ENCODE measurements at regions not wholly inside any gene's neighbourhood (a gene's known extent, or its start where the extent isn't known, plus 50 kb on each side); places are given as distances from the start of the nearest gene placed in this dataset.
A peak's percentile ranks its signal among the peaks of the same experiment; 100 is the strongest.
"Not testable (repeated sequence)": the region's sequence is repeated elsewhere in the genome, so short reads cannot be mapped to it uniquely, and the experiment has no call there.

DNA sequence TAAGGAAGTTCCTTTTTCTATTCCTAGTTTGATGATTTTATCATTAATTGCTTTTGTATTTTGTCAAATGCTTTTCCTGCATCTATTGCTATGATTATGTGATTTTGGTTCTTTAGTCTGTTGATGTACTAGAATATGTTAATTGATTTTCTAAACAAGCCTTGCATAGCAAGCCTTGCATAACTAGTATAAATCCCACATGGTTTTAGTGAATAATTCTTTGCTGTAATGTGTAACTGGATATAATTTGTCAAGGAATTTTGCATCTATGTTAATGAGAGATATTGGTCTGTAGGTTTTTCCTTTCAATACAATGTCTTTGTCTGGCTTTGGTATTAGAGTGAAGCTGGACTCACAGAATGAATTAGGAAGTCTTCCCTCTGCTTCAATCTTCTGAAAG lies 460.2 kb downstream of the LTN1 start:
- DNase-seq (ENCODE audit: low read depth): no peak

DNA sequence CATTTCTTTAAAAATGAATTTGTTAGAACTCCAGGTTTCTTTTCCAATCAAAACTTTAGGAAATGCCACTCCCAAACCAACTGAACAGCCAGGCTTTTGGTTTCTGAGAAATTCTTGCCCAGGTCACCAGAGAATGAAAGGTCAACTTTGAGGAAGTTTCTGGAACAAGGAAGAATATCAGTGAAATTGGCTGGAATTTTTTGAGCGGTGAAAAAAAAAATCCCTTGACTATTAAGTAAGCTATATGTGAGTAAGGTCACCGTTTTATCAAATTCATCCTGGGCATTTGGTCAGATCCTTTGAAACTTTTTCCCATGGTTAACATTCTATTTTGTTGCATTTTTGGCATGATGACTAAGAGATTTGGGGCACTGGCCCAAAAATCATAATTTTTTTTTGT lies 469.3 kb downstream of the LTN1 start:
- no peak for DNase-seq (ENCODE audit: low read depth)

DNA sequence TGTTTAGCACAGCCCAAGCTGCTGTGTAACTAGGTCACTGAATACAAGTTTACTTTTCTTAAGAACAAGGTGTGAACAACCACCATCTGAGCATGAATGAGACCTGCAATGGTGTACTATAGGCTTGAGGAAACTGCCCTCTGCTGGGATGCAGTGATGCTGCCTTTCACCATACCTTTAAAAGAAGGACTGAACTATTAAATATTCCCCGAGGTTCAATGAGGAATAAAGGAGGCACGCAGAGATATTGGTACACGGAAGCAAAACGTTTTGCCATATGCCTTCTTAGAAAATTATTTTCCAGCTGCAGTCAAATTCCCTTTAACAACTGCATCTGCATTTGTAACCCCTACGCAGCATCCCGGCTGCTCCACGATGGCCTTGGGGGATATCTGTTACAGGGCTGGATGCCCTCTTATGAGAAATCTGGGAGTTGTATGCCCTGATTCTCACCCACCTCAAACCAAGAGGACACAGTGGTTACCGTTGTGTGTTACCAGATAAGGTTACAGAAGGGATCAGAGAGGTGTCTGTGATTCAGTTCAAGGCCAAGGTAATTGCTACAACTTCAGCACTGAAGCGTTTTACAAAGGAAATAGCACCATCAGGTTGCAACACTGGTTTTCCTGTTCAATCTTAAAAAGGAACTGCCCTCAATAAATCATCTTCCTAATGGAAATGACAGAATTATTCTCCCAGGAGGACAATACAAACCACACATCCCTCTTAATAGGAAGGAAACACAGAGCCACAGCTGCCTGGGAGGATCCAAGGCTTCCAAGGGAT lies 470.5 kb downstream of the LTN1 start:
- DNase-seq (ENCODE audit: low read depth): peak; percentile 57

DNA sequence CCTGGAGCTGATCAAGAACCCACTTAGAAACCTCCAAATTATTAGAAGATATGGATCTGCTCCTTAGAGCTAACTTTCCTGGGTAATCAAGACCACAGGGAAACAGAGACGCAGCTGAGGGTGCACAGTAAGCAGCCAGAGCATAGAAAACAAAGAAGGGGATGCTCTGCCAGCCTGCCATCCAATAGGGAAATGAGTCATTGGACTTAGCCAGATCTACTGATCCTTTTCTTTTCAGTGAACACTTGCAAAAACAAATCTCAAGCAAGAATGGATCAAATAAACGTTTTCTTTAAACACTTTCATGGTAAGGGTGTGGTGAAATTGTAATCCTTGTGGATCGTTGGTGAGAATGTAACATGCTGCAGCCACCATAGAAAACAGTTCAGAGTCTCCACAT lies 474.0 kb downstream of the LTN1 start:
- DNase-seq (ENCODE audit: low read depth): peak; percentile 4

DNA sequence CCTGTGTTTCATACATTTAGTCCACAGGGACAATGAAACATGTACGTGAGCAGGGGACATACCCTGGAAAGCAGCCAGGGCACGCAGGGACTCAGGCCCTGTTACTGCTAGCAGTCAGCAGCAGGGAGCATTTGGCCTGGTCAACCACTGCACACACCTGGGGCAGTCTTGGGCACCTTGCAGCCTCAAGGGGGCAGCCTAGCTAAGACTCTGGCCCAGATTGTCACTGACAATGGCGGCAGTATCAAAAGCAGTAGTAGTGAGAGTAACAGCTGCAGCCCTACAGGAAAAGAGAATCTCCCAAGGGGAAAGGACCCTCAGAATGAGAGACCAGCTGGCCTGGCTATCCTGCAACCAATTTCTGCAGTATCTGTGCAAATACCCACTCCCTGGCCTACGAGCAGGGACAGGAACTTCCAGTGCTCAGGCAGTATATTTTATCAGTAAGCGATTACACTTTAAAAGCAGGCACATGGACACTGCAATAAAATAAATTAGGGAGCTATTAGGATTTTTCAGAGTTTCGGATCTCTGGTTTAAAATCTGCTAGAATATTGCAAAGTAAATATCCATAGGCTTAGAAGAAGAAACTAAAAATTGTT lies 475.6 kb downstream of the LTN1 start:
- peak; percentile 60 for DNase-seq (ENCODE audit: low read depth)

DNA sequence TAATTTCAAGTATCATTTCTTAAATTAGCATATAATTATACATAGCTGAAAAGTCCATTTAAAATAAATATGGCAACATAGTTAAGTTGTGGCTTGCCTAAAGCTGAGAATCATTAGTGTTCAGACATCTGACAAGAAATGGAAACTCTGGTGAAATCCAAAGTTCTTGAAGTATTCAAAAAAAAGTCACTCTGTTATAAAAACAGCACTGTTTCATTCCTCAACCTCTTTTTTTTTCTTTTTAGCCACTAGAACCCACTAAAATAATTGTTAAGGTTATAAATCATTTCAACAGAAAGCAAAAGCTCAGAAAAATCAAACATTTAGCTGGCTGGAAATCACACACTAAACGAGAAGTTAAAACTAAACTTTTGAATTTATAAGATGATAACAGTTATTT lies 476.7 kb downstream of the LTN1 start:
- DNase-seq (ENCODE audit: low read depth): no peak

DNA sequence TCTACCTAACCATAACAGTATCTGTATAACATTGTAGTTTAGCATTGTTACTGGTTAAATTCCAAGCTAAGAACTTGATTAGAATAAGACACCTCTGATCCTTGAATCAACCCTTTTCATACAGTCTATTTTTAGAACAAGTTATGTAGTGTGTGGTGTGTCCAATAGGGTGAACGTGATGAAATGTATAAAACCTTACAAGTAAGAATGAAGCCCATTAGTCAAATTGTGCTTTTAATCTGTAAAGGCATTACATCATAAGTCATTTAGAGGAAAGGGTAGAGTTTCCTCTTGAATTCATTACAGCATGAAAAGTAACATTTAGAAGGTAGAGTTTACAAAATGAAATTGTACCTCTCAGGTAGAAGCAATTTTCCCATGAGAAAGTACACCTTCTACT lies 479.2 kb downstream of the LTN1 start:
- peak; percentile 13 for DNase-seq (ENCODE audit: low read depth)

DNA sequence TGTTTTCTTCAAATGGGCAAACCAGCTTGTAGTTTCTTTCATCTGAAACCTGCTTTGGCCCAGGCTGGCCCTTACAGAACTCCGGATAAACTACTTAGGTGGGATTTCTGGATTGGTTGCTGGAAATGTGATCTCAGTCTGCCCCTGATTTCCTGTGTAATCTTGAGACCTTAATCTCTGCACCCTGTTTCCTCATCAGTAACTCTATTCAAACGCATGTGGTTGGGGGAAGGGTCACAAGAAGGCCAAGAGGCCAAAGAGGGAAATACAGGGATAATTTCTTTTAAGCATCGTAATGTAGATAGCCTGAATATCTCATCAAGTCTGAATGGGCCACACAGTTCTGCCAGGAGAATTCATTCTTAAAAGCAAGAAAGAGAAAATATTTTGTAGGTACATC lies 483.6 kb downstream of the LTN1 start:
- DNase-seq (ENCODE audit: low read depth): no peak

DNA sequence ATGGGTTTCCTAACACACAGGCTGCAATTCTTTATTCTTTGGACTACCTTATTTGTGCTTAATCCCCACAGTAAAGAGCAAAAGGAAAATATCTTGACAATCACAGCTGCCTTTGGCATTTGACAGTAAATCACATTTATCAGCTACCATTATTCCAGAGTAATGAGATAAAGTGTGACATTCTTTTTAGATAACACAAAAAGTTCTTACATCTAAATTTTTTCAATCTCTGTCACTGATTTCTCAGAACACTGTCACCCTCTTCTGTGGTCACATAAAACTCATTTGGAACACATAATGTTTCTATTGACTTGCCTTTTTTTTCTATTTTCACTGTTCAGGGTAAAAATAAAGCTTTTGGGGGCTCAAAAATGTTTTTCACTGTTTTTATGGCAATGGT lies 484.6 kb downstream of the LTN1 start:
- DNase-seq (ENCODE audit: low read depth): no peak

DNA sequence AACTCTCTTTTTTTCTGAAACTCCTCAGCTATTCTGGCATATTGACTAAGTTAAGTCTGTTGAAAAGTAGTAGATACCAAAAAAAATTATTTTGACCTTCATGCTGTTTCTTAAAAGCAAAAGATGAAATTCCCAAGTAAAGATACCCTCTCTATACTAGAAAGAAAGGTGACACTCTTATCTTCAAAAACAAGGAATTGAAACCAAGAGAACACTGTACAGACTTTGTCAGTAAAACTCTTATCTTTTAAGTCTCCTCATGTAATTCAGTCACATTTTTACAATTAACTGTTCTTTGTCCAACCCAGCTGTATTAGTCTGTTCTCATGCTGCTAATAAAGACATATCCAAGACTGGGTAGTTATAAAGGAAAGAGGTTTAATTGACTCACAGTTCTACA lies 496.2 kb downstream of the LTN1 start:
- no peak for DNase-seq (ENCODE audit: low read depth)

DNA sequence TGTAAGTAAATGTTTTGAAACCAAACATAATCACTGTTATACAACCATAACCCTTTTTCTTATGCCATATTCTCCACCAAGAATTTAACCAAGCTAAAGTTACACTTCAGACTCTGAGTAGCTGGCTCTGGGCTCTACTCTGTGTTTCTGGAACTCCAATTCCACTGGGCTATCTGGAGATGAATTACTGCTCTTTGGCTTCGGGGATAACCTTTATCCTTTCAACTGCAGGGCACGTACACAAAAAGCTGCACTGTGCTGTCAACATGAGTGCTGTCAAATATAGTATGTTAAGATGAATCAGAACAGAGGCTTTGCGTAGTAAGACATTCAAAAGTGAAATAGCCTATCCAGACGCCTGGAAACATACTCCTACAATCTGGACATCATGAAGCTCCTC lies 500.6 kb downstream of the LTN1 start:
- DNase-seq (ENCODE audit: low read depth): no peak

DNA sequence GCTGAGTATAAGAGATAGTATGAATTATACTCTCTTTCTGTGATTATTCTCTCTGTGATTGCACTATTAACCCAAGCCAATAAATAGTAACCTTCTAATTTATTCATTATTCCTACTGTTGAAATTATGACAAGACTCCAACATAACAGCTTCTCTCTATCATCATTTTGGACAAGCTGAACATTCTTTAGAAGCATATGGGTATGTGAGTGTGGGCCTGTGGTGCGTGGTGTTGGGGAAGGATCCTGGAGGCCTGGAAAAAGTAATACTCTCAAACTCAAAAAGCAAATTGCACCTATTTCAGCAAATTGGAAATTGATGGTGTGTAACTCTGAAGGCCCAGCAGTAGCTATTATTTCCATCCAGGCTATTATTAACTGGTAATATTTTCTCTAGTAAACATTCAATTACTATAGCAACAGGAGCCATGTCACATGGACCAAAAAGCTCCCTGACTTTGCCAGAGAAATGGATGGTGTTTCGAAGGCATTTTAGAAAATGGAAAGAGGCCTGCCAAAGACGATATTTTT lies 502.8 kb downstream of the LTN1 start:
- DNase-seq (ENCODE audit: low read depth): no peak

DNA sequence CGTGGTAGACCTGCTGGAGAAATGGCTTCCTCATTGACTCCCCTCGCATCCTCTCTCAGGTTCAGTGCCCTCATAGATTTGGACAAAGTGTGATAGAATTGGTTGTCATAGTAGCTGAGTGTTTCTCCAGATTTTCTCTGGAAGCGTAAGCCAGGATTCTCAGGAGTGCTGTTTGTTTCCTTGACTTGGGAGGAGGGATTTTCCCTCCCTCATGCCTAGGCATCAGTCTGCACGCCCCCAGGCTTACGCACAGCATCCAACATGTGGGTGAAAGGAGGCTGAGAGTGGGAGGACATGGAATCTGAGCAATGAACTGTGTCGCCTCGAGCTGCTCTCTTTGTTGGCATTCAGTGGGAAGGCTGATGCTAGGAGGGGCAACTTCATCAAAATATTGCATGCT lies 503.5 kb downstream of the LTN1 start:
- DNase-seq (ENCODE audit: low read depth): peak; percentile 9

DNA sequence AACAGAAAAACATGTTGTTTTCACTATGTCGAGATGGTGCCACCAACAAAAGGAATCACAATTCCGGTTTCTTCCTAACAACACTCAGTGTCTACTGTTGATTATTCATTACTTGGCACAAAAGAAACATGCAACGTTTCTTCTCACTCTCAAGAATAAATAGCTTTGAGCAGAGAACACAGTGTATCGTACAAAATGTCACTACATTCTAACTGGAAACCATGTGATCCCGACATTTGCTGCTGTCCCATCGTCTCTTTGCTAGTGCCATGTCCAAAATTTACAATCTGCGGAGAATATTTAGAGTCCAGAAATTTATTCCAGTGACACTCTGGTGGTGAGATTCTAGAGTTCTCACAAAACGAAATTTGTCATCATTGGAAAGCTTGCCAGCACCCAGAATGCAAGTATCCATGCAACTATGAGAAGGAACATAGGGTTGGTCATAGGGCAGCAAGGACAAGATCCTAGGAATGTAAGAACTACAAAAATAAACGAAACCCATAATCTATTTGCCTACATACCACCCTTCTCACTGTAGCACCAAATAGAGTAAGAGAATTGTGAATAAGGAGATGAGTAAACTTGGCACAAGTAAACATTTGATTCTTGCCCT lies 505.1 kb downstream of the LTN1 start:
- no peak for DNase-seq (ENCODE audit: low read depth)

DNA sequence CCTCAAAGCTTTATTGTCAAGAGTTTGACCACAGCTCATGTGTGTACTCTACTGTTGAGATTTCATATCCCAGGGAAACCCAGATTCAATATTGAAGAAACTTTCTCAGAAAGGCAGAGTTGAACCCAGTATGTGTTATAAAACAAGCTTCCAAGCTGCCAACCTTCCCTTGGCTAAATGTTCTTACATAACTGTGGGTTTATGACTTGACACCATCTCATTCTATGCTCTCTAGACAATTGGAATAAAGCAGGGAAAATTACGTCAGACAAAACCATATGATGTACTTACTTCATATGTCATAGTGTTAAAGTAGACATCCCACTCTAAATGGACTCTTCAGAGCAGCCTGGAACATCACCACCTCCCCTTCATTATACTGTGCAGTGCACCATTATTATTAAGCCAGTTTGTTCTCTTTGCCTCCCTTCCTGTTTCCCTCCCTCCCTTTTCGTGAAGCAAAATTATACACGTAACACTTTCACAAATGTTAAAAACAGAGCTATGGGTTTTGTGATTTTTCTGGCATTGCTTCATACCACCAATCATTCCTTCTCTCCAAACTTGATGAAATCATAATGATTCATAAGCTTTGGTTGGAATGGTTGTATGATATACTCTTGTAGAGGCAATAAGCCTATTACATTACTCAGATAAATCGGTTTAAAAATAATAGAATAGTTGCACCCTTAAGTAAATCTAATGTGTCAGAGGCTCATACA lies 507.2 kb downstream of the LTN1 start:
- no peak for DNase-seq (ENCODE audit: low read depth)

DNA sequence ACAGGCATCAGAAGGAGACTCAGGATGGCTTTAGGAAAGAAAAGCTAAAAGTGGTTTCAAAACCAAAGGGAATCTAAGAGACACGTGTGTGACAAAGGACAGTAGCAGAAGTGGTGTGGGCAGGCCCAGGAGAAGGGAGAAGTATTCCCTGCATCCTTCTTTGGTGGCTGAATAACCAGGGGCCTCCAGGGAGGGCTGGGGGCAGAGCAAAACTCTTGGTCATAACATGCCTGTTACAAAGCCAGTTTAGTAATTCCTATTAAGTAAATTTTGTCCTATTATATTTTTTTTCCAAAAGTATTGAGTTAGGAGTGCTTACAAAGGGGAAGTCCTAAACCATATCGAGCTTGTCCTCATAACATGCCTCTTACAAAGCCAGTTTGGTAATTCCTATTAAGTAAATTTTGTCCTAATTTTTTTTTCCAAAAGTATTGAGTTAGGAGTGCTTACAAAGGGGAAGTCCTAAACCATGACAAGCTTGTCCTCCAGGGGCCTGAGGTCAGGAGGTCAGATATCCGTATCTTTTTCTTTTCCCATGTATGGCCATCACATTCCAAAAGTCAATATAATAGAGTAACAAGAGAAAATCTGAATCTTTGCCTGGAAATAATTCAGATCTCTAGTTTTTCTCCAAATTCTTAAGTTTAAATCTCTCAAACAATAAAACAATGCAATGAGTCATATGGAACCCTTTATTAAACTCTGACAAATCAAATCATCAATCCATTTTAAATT lies 509.2 kb downstream of the LTN1 start:
- no peak for DNase-seq (ENCODE audit: low read depth)

DNA sequence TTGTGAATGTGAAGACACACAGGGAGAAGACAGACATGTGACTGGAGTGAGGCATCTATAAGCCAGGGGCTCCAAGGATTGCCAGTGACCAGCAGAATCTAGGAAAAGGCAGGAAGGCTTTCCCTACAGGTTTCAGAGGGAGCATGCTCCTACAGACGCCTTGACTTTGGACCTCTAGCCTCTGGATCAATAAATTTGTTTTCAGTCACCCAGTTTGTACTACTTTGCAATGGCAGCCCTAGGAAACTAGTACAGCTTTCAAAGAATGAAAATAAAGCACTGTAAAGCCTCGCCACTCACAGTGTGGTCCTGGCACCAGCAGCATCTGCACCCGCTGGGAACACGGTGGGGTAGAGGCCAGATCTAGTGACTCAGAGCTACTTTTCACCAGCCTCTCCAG lies 510.0 kb downstream of the LTN1 start:
- no peak for DNase-seq (ENCODE audit: low read depth)

DNA sequence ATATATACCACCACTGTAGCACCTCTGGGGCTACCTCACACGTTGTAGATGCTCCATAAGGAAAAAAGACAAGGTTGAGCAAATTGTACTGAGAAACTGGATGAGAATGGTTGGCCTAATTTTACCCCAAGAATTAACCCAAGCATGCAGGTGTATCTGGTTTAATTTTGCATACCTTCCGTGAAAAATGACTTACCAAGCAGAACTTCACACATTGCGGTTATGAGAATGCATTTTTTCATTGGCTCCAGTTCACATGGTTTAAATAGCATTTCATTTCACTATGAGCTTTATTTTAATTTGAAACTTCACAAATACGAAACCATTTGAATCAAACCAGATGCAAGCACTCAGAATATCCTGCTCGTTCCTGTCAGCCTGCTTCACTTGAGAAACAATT lies 512.2 kb downstream of the LTN1 start:
- DNase-seq (ENCODE audit: low read depth): no peak

DNA sequence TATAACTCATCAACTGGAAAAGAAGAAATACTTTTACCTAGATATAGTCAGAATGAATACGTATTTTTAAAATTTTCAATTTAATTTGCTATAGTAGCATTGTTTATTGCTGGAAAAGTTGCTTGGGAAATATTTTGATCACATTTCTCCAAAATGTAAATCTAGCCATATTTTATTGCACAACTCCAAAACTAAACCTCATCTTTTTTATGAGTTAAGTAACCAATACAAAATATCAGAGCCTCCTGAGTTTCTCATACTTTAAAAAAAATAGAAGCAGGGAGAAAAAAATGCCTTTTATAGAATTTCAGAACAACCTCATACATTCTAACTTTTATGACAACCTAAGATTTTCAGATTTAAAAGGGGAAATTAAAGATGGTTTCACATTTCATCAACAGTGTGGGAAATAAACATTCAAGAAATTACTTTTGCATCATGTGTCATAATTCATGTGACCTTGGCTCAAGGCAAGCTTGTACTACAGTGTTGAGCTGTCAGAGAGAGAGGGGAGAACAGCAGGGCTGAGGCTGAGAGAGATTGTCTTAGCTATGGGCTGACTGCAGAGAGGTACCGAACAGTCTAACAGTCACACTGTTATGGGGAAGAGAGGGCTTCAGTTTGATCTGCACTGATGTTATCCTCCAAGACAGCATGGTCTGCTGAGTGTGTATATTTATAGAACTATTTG lies 519.0 kb downstream of the LTN1 start:
- no peak for DNase-seq (ENCODE audit: low read depth)

DNA sequence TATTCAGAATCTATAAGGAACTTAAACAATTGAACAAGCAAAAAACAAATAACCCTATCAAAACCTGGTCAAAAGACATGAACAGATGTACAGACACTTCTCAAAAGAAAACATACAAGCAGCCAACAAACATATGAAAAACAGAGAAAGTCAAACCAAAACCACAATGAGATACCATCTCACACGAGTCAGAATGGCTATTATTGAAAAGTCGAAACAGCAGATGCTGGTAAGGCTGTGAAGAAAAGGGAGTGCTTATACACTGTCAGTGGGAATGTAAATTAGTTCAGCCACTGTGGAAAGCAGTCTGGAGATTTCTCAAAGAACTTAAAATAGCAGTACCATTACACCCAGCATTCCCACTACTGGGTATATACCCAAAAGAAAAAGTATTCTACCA lies 520.1 kb downstream of the LTN1 start:
- DNase-seq (ENCODE audit: low read depth): not testable (repeated sequence)

DNA sequence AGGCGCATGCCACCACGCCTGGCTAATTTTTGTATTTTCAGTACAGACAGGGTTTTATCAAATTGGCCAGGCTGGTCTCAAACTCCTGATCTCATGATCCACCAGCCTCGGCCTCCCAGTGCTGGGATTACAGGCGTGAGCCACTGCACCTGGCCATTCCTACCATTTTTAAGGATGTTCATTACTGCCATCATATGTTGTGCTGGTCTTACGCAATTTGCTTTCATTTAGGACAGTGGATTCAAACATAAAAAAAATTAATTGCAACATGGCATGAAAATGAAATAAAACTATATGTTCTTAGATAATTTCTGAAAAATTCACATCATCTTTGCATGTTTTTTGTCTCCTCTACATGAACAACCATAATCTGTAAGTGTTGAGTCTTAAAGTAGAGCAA lies 527.7 kb downstream of the LTN1 start:
- DNase-seq (ENCODE audit: low read depth): no peak

Measured in renal cortical epithelial cell (primary cell).